Left renal pelvis (tissue), 4 donors: ENCODE measurements at regions not wholly inside any gene's neighbourhood (a gene's known extent, or its start where the extent isn't known, plus 50 kb on each side); places are given as distances from the start of the nearest gene placed in this dataset.

ENCODE experiments used
- DNase-seq, 4 donors: peaks; one replicate each; pipeline ENCODE4 v3.0.0-alpha.2; 2013; ENCODE audit warnings: low read depth in 4 of 4, low spot score in 3 of 4

DNA sequence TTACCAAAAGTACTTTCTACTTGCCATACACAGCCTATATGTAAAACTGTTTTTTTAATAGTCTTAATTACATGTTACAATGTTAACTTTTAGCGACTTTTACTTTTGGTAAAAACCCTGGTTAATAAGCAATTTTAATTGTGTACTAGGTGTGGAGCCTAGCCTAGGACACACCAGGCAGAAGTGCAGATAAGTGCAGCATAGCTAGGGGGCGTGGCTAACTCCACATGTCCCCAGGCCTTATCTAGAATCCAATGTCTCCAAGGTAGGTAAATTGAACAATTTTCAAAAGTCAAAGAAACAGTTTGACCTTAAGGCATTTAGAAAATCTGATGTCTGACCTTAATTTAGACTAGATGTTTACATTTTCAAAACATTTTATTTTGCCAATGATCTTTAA is 858.7 kb downstream of the CCSER2 start:
- DNase-seq, result no peak

DNA sequence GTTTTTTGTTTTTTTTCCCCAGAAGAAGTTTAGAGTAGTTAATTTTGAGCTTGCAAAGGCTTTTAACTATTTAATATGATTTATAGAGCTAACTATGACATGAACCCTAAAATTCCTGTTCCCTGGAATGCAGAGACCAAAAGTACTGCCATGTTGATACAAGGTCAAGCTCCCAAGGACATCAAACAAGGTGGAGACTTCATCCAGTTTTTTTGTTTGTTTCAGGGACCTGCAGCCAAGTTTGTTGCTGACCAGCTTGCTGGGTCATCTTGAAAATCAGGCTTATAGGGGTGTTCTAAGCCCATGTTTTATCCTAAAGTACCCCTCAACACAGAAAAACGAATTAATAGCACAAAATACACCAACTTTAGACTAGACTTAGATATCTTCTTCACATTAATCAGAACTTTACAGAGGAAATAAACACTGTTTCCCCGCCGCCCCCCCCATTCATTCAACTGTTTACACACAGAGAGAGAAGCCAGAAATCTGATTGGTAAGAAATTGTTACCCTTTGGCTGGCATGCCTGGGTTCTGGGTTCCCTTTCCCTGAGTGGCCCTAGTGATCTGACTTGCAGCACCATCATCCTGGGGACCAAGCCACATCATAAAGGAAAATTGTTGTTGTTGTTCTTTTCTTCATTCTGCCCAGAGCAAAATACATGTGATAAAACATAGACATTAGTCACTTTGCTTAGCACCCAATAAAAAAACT is 860.5 kb downstream of the CCSER2 start:
- no peak for DNase-seq

DNA sequence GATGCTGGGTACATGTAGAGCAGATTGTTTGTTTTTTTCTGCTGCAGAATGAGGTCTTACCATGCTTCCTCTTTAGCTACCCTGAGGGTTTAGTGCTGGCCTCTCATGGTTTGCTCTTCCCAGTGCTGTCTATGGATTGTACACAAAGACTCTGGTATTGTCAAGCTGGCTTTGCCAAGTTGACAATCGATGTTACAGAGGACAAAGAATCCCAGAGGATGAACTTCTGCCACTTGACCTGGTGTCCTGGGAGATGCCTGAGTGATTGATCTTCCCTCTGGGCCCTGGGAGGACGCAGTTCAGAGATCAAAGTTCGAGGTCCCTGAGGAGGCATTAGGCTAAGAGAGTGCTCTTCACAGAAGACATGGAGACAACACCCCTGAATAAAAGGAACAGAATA is 865.4 kb downstream of the CCSER2 start:
- no peak for DNase-seq

DNA sequence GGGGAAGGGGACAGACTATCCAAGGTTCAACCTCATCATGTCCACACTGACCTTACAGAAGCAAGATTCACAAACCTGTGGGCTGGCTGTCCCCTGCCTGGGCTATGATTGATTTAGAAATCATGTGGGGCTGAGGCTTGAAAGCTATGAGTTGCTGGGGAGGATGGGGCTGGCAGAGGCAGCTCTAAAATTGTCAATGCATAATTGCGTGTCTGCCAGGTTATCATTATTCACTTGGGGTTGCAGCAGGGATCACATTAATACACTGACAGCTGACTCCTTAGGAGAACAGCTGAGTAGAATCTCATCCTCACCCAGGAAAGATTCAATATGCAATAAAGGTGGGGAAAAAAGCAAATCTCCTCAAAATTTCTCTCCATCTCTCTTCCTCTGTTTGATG is 866.3 kb downstream of the CCSER2 start:
- DNase-seq, result no peak

DNA sequence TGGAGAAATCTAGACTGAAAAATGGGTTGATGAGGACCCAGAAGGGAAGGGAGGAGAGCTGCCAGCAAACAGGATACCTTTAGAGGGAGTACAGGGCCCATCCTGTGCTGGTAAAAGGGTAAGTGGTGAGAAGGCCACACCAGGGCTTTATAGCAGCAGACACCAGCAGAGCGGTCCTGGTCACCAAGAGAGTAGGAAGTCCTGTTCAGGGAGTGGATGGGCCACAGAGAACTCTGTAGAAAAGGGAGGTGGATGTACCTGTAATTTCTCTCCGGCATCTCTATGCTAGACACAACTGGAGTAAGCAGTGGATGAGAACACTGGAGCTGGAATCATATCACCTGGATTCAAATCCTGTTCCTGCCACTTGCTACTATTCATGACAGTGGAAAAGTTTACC is 867.2 kb downstream of the CCSER2 start:
- DNase-seq, result no peak

DNA sequence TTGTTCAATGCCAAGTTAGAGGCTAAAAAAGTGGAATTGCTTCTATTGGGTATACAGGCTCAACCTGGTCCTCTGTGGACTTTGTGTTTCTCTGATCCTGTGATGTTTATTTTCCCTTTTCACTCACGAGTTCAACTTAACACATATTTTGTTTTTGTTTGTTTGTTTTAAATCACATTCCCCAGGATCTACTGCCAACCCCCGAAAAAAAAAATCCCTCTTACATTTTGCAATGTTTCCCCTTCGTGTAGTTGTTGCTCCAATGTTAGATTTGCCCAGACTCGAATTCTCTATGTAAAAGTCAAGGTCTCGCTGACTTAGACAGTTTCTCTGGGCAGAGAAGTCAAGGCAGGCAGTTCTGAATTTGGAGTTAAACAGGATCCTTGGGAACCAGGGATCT is 876.4 kb downstream of the CCSER2 start:
- DNase-seq, result no peak

DNA sequence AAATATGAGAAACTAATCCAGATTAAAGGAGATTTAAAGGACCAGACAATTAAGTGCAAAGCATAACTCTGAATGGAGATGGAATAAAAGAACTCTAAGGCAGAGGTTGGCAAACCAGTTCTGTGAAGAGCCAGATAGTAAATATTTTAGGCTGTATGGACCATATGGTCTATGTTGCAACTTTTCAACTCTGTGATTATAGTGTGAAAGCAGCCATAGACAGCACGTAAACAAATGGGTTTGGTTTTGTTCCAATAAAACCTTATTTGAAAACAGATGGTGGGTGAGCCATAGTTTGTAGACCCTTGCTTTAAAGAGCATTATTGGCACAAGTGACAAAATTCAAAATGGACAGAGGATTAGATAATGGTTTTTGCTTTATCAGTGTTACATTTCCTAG is 884.1 kb downstream of the CCSER2 start:
- DNase-seq, result no peak

DNA sequence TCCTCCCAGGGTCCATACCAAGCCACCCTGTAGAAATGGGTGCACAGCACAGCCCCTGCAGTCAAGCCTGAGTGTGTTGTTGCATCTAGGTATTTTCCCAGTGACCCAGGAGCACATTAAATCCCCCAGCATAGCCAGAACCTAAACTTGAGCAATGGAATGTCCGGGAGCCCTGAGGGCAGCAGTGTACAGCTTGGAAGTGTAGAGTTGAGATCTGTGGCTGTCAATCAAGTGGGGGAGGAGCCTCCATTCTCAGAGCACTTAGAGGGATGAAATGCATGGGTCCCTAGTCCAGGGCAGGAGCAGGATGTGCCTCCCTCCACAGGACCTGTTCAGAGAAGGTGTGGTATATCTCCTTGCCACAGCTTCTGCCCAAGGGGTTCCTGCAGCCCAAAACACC is 885.1 kb downstream of the CCSER2 start:
- no peak for DNase-seq

DNA sequence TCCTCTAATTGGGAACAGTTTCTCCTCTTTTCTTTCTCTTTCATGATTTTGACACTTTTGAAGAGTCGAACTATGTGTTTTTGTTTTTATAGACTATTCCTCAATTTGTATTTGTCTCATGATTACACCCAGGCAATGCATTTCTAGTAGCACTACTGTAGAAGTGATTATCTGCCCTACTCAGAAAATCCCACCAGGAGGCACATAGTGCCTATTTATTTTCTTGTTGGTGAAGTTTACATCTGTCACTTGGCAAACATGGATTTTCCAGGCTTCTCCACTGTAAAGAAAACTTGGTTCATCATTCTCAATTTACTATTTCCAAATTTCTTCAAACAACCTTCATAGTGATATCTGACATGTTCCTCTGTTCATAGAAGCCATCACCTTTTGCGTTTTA is 893.9 kb downstream of the CCSER2 start:
- DNase-seq, result no peak

DNA sequence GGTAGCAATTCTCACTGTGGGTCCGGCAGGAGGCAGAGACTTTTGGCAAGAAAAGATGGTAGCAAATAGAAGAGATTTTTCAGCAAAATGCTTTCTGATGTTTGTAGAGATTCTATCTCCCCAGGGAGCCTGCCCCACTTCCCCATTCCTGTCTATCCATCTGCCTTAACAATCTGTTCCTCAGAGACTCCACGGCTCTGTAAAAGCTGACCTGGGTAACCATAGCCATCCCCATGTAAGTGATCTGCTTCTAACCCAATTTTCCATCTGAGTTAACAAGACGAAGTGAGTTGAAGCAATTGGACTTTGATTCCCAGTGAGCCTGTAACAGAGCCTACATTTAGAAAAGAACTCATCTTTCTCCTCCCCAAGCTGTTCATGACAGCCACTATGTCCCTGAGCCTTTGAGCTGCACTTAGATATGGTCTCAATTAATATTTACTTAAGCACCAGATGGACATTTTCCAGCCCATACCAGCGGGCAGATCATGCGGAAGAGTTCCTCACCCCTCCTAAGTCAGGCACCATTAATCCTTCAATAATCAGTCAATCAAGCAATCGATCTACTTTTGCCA is 896.1 kb downstream of the CCSER2 start:
- DNase-seq, result no peak

DNA sequence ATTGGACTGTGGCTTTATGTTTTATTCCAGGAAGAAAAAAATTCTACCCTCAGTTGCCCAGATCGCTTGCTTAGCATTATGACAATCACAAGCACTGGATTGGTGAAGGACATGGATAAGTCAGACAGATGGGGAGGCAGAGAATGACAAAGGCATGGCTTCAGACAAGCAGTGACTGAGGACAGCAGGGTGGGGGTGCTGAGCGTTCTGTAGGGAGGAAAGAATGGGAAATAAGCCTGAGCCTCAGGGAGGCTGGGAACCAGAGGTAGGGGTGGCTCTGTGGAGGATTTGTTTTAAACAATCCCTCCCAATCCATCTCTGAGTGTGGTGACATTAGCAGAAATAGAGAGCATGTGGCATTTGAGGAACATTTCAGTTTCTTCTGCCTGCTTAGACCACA is 896.9 kb downstream of the CCSER2 start:
- no peak for DNase-seq

DNA sequence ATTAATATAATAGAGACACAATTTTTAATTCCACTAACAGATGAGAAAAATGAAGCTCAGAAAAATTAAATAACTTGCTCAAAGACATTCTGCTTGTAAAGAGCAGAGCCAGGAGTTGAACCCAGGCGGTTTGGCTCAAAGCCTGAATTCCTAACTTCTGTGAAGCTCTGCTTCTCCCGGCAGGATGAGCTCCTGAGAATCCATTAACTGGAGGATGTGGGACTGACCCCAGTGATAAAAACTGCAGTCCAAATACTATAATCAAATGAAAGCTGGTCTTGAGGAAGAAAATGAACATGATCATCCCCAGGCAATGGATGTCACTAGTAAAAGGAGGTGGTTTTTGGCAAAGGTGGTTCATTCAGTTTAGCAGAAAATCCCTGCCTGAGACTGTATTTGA is 898.2 kb downstream of the CCSER2 start:
- DNase-seq, result no peak

DNA sequence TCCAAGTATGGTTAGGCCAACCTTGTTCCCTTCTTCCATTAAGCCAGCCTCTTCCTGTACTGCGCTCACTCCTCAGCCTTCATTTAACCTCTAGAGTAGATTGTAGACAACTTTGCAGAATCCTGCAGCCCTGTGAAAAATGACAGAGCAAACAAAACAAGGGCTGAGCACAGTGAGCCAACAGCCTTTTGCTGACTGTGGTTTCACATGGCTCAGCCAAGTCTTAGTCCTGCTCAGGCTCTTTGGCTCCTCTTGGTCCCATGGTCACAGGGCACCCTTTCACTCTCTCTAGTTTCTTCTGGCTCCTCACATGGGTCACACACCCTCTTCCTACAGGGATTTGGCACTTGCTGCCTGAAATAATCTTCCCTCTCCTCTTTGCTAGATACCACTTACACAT is 900.3 kb downstream of the CCSER2 start:
- DNase-seq, result no peak

DNA sequence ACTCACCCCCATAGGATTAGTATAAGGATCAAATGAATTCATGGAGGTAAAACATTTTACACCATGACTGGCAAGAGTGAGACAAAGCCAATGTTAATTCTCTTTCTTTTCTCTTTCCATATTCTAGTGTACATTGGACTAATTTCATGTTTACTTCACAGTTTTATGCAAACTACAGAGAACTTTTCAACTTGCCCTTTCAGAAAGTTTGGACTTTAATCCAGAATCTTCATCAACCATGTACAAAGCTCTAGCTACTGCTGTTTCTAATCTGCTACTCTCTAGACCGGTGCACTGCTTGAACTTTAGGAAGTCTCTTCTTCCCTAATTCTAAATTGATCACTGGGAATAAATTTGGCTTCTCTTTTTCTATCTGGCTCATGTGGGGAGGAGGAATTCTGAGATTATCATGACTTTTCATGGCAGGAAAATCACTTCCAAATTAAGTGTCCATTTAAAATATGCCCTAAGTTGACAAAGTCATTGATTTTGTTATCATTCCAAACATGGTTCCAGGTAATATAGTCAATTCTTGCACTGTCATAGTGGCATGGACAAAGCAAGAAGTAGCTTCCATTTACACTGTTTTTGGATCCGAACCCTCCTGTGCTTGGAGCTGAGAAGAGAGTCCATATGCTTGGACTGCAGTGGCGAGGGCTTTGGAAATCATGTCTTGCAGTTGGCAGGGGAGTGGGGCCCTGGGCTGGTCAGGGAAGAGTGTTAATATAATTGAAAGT is 903.3 kb downstream of the CCSER2 start:
- no peak for DNase-seq

DNA sequence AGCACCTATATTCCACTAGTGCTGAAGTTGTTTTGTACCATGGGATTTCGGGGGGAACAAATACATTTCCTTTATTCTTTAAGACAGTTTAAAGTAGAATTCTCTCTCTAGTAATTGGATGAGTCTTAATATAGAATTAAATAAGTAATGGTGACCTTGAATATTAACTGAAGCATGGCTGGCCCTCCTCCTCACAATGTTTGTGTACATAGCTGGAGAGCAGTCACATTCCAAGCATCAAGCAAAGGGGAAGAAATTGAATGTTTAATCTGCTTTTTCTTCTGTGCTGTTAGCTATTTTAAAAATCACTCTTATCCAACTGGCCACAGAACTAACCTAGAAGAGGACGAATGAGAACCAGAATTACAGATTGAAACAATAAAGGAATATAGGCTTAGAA is 906.9 kb downstream of the CCSER2 start:
- DNase-seq, result peak in 2 of 4 donors; percentile 6 to 18

DNA sequence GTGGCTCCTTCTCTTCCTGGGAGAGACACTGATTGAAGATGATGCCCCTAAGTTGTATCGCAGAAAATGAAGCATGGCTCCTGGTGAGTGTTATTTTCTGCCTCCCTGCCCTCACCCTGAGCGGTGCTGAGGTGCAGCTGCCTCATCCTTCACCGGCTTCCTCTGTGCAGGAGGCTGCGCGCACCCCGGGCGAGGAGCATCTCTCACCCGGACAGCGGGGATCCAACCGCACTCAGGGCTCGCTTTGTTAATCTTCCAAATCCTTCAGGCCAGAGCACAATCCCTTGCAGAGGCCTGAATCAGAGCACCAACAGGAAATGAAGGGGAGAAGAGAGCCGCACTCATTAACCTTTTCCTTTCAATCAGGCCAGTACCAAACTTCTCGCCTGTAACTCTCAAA is 910.3 kb downstream of the CCSER2 start:
- DNase-seq, result no peak

DNA sequence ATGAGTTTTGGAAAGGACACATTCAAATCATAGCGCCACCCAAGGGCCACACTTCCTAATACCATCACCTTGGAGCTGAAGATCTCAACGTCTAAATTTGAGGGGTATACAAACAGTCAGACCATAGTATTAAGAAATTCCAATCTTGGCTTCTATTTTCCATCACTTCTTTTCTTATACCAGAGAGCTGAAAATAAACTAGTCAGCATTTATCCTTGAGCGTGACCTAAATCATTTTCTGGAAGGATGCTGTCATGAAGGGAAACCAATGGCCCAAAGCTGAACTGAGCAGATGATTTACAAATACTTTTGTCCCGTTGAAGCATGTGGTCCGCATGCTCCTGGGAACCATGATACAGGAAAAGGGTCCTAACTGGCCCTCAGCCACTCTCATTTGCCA is 921.9 kb downstream of the CCSER2 start:
- no peak for DNase-seq

DNA sequence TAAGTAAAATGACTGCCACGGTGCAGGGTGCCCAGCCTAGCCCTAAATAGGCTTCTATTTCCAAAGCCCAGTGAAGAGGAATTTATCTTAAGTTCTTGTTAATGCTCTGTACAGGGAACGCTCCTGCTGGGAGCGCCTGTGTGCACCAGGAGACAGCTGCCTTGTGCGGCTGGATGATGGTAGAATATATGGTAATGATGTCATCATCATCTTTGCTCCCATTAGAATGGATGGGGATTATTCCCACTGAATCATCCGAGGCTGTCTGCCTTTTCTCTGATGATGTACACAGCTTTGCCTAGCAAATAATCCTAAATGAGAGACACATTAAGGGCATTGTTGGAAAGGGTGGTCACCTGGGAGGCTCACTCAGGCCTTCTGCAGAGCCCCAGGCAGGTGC is 928.1 kb downstream of the CCSER2 start:
- DNase-seq, result no peak

DNA sequence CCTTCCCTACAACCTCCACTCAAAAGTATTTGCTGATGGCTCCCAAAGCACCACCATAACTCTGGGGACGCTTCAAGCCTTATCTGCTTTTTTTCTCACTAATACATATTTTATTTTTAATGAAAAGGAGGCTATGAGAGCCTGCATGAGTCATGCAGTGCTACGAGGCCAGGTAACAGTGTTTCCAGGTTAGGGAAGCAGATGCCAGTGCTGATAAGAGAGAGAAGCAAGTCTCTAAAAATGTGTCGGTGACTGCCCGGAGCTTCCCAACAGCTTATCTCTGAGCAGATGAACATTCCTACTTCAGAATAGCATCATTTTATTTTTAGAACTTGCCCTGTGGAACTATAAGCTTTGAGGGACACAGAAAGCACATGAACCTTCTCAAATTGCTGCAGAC is 931.5 kb downstream of the CCSER2 start:
- no peak for DNase-seq

DNA sequence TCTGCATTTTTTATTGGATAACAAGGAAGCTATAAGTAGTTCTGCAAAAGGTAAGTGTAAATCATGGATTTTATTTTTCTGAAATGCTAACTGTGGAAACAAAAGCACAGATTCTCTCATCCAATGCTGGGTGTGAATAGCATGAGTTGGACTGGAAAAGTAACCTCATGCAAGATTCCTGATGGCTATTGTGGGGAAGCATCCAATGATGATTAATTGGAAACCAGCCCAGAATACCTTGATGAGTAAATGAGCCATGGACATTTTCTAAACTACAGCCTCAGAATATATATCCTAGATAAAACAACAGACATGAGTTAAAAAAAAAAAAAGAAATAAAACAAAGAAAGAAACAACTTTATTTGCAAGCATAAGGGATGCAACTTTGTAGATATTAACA is 934.6 kb downstream of the CCSER2 start:
- DNase-seq, result no peak

DNA sequence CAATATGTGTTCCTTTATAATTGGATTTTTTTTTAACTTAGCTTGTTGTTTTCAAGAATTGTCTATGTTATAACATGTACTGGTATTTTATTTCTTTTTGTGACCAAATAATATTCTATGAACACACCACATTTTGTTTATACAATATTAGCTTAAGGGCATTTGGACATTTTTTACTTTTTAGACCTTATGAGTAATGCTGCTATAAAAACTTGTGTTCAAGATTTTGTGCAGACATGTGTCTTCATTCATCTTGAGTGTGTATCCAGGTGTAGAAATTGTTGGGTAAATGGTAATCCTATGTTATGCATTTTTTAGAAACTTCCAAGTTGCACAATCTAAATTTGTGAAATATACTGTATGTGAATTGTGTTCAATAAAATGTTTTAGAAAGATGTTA is 936.7 kb downstream of the CCSER2 start:
- no peak for DNase-seq

DNA sequence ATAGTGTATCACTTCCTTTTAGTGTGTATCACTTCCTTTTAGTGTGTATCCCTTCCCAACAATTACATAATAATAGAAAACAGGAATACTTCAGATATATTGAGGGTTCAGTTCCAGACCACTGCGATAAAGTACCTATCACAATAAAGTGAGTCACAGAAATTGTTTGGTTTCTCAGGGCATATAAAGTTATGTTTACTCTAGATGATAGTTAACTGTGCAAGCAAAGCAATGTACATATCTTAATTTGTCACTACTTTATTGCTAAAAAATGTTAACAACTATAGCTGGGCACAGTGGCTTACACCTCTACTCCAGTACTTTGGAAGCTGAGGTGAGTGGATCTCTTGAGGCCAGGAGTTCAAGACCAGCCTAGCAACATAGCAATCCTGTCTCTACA is 938.4 kb downstream of the CCSER2 start:
- DNase-seq, result no peak
